Karpas-422 (cell line): ENCODE measurements at regions not wholly inside any gene's neighbourhood (a gene's known extent, or its start where the extent isn't known, plus 50 kb on each side); places are given as distances from the start of the nearest gene placed in this dataset.
"Not testable (repeated sequence)": the region's sequence is repeated elsewhere in the genome, so short reads cannot be mapped to it uniquely, and the experiment has no call there.

Source experiments
- DNase-seq: peaks from one replicate; pipeline ENCODE4 v3.0.0-alpha.2; 2015
- H2AFZ ChIP-seq: fragments of 200-600 bp; sonication (generic); 2 replicates; pipeline ENCODE4 v1.6.1; 2014; ENCODE audit warnings: antibody characterized with exemption, low read length, mixed read lengths
- H3K27ac ChIP-seq: fragments of 200-600 bp; sonication (generic); 2 replicates; pipeline ENCODE4 v1.5.1; 2014; ENCODE audit warnings: mild to moderate bottlenecking, low read length, moderate library complexity
- H3K27me3 ChIP-seq: fragments of 200-600 bp; sonication (generic); 2 replicates; pipeline ENCODE4 v1.6.1; 2014; ENCODE audit warnings: low read length, mixed read lengths
- H3K36me3 ChIP-seq: fragments of 200-600 bp; sonication (generic); 2 replicates; pipeline ENCODE4 v1.6.1; 2014; ENCODE audit warnings: low read length, mixed read lengths; ENCODE audit not compliant: insufficient read depth
- H3K4me1 ChIP-seq: fragments of 200-600 bp; sonication (generic); 2 replicates; pipeline ENCODE4 v1.6.1; 2014; ENCODE audit warnings: mild to moderate bottlenecking, low read length, mixed read lengths
- H3K4me2 ChIP-seq: fragments of 200-600 bp; sonication (generic); 2 replicates; pipeline ENCODE4 v1.6.1; 2014; ENCODE audit warnings: low read length, low read depth, mild to moderate bottlenecking; ENCODE audit not compliant: poor library complexity, severe bottlenecking
- H3K4me3 ChIP-seq: fragments of 200-600 bp; sonication (generic); 2 replicates; pipeline ENCODE4 v1.5.1; 2014; ENCODE audit warnings: mild to moderate bottlenecking, antibody characterized with exemption, low read length, mixed read lengths
- H3K79me2 ChIP-seq: fragments of 200-600 bp; sonication (generic); 2 replicates; pipeline ENCODE4 v1.6.1; 2014; ENCODE audit warnings: mild to moderate bottlenecking, low read length, mixed read lengths
- H3K9ac ChIP-seq: fragments of 200-600 bp; sonication (generic); 2 replicates; pipeline ENCODE4 v1.6.0; 2014; ENCODE audit warnings: low read length
- H3K9me2 ChIP-seq: fragments of 200-600 bp; sonication (generic), shearing (Covaris generic); replicated peaks from 2 replicates; pipeline ENCODE4 v1.6.0; 2014; ENCODE audit warnings: mild to moderate bottlenecking, low read length, moderate library complexity; ENCODE audit not compliant: insufficient read depth
- H3K9me3 ChIP-seq: fragments of 300-700, 200-600 bp; sonication (generic); 2 replicates; pipeline ENCODE4 v1.6.1; 2014; ENCODE audit warnings: low read length, mixed read lengths
- H4K20me1 ChIP-seq: fragments of 200-600 bp; sonication (generic); 2 replicates; pipeline ENCODE4 v1.6.1; 2014; ENCODE audit warnings: mild to moderate bottlenecking, antibody characterized with exemption, low read length, low read depth; ENCODE audit not compliant: insufficient read depth

DNA sequence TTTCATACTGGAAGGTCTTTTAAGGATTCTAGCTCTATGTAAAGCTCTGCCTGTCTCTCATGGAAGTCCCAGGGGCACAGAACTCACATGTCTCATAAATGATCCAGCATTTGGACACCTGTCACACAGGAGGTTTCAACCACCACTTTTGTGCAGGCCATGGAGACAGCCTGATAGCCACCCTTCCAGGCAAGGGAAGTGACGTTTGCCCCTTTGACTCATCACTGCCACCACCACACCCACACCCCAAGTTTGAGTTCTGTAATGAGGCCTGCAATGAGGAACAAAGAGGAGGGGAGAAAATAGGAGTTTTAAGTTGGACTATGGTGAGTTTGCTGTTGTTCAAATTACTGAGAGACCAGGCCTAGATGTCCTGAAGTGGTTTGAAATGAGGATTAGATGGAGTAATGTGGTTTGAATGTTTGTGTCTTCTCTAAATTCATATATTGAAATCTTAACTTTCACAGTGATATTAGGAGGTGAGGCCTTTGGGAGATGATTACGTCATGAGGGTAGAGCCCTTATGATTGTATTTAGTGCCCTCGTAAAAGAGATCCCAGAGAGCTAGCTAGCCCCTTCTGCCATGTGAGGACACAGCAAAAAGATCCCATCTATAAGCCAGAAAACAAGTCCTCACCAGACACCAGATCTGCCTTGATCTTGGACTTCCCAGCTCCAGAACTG lies 175.3 kb upstream of the EPHA4 start:
- Histone ChIP-seq H4K20me1 (no peaks in the 10 kb centered on the region), H3K79me2 (no peaks in the 10 kb centered on the region), H3K27me3 (no peaks in the 10 kb centered on the region), H3K9me2 (peaks cover 2% of the 10 kb centered on the region; the same call in 1 of the 2 replicates), H3K4me3 (no peak overlapping the region), H3K4me1 (no peaks in the 10 kb centered on the region), H3K36me3 (no peaks in the 10 kb centered on the region), H3K4me2 (no peak overlapping the region), H3K9ac (no peak overlapping the region), H3K9me3 (no peaks in the 10 kb centered on the region), H3K27ac (no peak overlapping the region), H2AFZ (no peak overlapping the region)
- DNase-seq: no peak

DNA sequence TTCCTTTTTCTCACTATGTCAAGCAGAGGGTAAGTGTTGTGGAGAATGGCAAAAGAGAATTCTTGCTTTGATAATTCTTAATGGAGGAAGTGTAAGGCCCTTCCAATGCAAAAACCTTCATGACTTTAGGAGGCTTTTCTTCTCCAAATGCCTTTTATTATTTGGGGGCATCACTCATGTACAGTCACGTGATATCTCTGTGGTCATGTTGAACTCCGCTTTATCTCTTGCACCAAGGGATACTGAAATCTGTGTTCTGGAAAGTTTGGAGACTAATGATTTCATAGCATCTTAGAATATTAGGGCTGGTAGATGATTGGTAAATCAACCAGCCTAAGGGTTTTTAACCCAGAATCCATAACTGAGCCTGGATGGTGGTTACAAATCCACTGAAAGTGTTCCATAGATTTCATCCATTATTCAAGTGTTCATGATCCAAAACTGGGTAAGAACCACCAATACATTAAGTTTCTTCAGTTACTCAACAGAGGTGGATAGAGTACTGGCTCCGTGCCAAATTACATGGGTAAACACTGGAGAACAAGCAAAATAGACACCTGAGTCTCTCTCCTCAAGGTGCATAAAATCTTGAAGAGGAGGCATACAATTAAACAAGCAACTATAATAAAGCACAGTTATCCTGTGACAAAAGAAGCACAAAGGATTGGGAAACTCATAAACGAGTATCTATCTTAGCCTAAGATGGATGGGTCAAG lies 169.6 kb upstream of the EPHA4 start:
- Histone ChIP-seq H3K9me2 (no peaks in the 10 kb centered on the region), H3K9me3 (no peaks in the 10 kb centered on the region), H2AFZ (no peak overlapping the region), H3K9ac (no peak overlapping the region), H3K27ac (no peak overlapping the region), H3K4me1 (no peaks in the 10 kb centered on the region), H3K79me2 (no peaks in the 10 kb centered on the region), H4K20me1 (no peaks in the 10 kb centered on the region), H3K36me3 (no peaks in the 10 kb centered on the region), H3K4me2 (no peak overlapping the region), H3K27me3 (no peaks in the 10 kb centered on the region), H3K4me3 (no peak overlapping the region)
- no peak for DNase-seq

DNA sequence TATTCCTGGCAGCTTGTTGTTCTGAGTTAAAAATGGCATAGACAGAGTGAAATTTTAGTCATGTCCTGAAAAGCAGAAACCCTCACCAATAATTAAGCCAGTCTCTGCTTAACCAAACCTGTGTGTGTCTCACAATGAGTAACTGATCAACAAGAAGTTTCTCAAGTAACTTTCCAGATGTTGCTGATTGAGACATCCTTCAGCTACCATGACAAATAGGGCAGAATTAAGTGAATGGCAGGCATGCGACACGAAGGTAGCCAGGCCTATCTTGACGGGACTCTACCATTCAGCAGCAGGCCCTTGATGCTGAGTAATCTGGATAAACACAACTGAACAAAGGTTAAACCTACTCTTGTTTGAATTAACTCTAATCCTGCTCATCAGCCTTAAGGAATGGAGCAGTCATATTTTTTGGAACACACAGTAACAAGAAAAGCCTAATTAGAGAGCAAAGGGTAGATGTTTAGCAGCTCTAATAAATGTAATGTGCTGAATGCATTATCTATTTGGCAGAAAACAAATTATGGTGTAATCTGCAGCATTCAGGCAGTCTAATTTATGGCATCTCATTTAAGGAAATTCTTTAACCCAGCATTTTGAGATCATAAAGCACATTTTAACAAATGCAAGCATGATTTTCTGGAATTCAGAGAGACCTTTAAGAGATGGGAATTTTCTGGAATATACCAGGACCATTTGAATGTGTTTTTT lies 159.5 kb upstream of the EPHA4 start:
- H3K27me3 ChIP-seq: no peaks in the 10 kb centered on the region
- no peaks in the 10 kb centered on the region for H3K9me3 ChIP-seq
- H3K27ac ChIP-seq: no peak overlapping the region
- H3K4me2 ChIP-seq: no peak overlapping the region
- H3K36me3 ChIP-seq: no peaks in the 10 kb centered on the region
- no peaks in the 10 kb centered on the region for H3K9me2 ChIP-seq
- H3K4me3 ChIP-seq: no peak overlapping the region
- no peaks in the 10 kb centered on the region for H3K79me2 ChIP-seq
- no peak overlapping the region for H3K9ac ChIP-seq
- DNase-seq: no peak
- no peaks in the 10 kb centered on the region for H3K4me1 ChIP-seq
- no peak overlapping the region for H2AFZ ChIP-seq
- H4K20me1 ChIP-seq: no peaks in the 10 kb centered on the region

DNA sequence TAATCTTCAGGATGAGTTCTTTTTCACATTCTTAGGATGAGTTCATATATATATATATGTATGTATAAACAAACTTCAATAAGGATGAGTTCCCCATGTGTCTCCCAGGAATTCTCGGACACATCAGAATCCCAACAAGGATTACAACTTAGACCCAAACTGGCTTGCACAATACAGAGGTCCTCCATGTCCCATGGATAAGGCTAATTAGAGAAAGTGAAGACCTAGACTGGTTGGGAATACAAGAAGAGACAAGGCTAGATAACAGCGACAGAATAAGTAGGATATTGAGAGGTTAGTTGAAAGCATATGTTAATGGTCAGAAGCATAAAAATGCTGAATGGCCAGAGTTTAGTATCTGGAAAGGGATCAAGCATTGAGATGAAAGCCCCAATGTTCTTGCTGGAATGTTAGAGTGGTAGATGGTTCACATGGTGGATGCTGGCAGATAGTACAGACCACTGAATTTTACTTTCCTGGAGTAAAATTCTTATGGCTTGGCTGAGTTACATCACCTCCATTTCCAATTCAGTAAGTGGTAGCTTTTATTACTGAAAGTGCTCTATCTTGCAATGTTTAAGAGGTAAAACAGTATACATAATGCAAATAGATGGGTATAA lies 154.9 kb upstream of the EPHA4 start:
- no peak for DNase-seq
- H3K9me3 ChIP-seq: no peaks in the 10 kb centered on the region
- H3K9me2 ChIP-seq: no peaks in the 10 kb centered on the region
- H3K36me3 ChIP-seq: no peaks in the 10 kb centered on the region
- H3K4me3 ChIP-seq: no peak overlapping the region
- H4K20me1 ChIP-seq: no peaks in the 10 kb centered on the region
- no peak overlapping the region for H3K4me2 ChIP-seq
- H3K4me1 ChIP-seq: no peaks in the 10 kb centered on the region
- no peak overlapping the region for H3K27ac ChIP-seq
- H3K27me3 ChIP-seq: no peaks in the 10 kb centered on the region
- no peaks in the 10 kb centered on the region for H3K79me2 ChIP-seq
- no peak overlapping the region for H2AFZ ChIP-seq
- no peak overlapping the region for H3K9ac ChIP-seq

DNA sequence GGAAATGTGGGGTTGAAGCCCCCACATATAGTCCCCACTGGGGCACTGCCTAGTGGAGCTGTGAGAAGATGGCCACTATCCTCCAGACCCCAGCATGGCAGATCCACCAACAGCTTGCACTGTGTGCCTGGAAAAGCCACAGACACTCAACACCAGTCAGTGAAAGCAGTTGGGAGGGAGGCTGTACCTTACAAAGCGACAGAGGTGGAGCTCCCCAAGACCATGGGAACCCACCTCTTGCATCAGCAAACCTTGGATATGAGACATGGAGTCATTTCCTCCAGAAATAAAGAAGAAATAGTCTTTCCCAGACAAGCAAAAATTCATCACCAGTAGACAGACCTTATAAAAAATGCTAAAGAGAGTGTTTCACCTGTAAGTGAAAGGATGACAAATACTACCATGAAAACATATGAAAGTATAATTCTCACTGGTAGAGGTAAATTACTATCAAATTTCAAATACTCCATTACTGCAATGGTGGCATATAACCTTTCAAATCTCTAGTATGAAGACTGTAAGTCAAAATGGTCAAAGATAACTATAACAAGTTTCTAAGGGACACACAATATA lies 152.6 kb upstream of the EPHA4 start:
- no peaks in the 10 kb centered on the region for H3K9me2 ChIP-seq
- H3K79me2 ChIP-seq: no peaks in the 10 kb centered on the region
- no peak overlapping the region for H3K27ac ChIP-seq
- H3K9me3 ChIP-seq: no peaks in the 10 kb centered on the region
- H3K4me2 ChIP-seq: no peak overlapping the region
- no peaks in the 10 kb centered on the region for H3K36me3 ChIP-seq
- no peak for DNase-seq
- H3K9ac ChIP-seq: no peak overlapping the region
- H3K27me3 ChIP-seq: no peaks in the 10 kb centered on the region
- no peak overlapping the region for H3K4me3 ChIP-seq
- no peaks in the 10 kb centered on the region for H4K20me1 ChIP-seq
- no peak overlapping the region for H2AFZ ChIP-seq
- no peaks in the 10 kb centered on the region for H3K4me1 ChIP-seq

DNA sequence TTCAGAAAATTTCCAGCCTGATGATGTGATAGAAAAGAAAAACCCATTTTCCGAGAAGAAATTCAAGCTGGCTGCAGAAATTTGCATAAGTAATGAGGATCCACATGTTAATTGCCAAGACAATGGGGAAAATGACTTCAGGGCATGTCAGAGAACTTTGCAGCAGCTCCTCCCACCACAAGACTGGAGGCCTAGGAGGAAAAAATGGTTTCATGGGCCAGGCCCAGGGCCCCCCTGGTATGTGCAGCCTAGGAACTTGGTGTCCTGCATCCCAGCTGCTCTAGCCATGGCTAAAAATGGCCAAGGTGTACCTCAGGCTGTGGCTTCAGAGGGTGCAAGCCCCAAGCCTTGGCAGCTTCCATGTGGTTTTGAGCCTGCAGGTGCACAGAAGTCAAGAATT lies 152.0 kb upstream of the EPHA4 start:
- not testable (repeated sequence) for H3K27ac ChIP-seq, H3K4me1 ChIP-seq, H3K79me2 ChIP-seq, H3K9ac ChIP-seq, H3K4me3 ChIP-seq, H3K9me3 ChIP-seq, DNase-seq, H3K27me3 ChIP-seq, H4K20me1 ChIP-seq, H2AFZ ChIP-seq, H3K36me3 ChIP-seq, H3K4me2 ChIP-seq, H3K9me2 ChIP-seq

DNA sequence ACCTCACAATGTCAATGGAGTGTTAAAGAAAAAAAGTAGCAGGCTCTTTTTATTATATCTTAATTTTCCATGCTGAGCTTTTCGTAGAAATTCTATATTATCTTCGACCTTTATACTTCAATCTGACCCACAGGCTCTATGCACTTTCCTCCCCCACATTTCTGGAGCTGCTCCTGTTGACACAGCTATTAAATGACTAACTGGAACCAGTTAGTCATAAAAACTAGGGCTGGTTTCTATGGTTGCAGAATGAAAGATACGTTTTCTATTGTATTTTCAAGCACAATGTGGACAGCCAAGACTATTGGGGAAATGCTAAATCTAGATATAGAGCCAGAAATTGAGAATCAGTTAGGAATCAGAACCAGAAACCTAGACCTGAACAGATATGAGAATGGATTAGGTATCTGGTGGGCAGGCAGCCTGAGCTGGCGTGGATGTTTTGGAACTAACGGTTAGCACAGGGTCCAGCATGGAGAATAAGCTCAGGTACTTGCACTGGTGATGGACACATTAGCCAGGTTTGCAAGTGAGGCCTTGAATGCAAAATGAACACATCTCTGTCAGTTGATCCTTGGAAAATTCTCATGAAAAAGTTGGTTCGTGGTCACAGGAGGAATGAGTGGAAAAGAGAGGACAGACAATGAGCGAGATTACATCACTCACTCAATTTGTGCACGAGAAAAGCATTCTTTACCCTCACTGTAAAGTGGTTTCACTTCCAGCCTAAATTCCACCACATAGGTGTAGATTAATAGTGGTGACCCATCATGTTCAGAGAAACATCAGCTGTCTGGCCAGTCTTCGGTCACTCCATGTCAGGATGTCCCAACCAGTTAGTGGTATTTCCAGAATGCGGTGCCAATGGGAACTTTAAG lies 144.6 kb upstream of the EPHA4 start:
- Histone ChIP-seq H3K9me3 (no peaks in the 10 kb centered on the region), H3K4me2 (no peak overlapping the region), H4K20me1 (no peaks in the 10 kb centered on the region), H3K79me2 (no peaks in the 10 kb centered on the region), H3K4me3 (no peak overlapping the region), H3K9me2 (no peaks in the 10 kb centered on the region), H3K4me1 (no peaks in the 10 kb centered on the region), H3K9ac (no peak overlapping the region), H3K27ac (no peak overlapping the region), H3K36me3 (no peaks in the 10 kb centered on the region), H3K27me3 (no peaks in the 10 kb centered on the region), H2AFZ (no peak overlapping the region)
- DNase-seq: no peak
